H7 (cell line): ENCODE measurements at regions not wholly inside any gene's neighbourhood (a gene's known extent, or its start where the extent isn't known, plus 50 kb on each side); places are given as distances from the start of the nearest gene placed in this dataset.

Source experiments
- DNase-seq: peaks from one replicate; pipeline ENCODE4 v3.0.0; 2012
- H3K27me3 ChIP-seq: 2 replicates; pipeline ENCODE4 v1.6.0; 2011; ENCODE audit warnings: mild to moderate bottlenecking, low read length; ENCODE audit not compliant: control insufficient read depth, insufficient read depth
- H3K36me3 ChIP-seq: replicated peaks from 2 replicates; pipeline ENCODE4 v1.5.1; 2011; ENCODE audit warnings: low read length; ENCODE audit not compliant: control insufficient read depth, insufficient read depth
- H3K4me3 ChIP-seq: 2 replicates; pipeline ENCODE4 v1.5.1; 2011; ENCODE audit warnings: low read depth, mild to moderate bottlenecking, control low read depth, low read length, moderate library complexity; ENCODE audit not compliant: insufficient read depth

DNA sequence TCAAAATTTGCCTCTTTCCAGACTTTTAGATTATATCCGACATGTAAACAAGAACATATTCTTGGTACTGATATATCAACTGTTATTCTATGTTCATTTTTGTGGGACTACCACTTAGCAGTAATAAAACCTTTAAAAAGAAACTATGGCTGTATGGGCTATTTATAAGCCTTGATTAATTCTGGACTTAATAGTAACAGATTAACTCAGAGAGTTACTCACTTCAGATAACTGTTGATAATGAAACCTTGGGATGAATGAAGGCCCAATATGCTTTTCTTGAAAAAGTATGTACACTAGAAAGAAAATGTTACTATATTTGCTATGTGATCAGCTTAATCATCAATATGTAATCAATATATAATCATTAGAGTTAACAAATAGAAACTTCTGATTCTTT lies 595.9 kb upstream of the BOD1L1 start:
- Histone ChIP-seq H3K27me3 (peaks cover 5% of the 10 kb centered on the region), H3K4me3 (no peak overlapping the region), H3K36me3 (no peaks in the 10 kb centered on the region)
- no peak for DNase-seq

DNA sequence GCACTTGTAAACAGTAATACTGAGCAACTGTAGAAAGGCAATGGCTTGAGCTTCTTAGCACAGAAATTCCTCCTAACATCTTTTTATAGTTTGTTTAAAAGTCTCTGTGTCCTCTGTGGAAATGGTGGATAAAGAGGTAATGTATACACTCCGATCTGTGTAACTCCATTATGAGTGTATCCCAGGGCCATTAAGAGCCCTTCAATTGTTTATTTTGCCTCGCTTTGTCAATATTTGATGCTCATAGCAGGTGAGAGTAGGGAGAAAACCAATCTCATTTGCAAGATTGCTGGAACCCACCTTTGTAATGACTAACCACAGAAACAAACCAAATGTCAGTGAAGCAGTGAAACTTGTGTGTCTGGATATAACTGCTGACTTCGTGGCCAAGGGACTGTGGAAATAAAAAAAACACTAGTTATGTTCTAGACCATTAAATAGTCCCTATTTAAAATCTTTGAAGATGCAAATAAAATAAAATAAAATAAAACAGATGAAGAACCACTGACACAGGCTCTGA lies 598.2 kb upstream of the BOD1L1 start:
- Histone ChIP-seq H3K4me3 (no peak overlapping the region), H3K36me3 (no peaks in the 10 kb centered on the region), H3K27me3 (peaks cover 6% of the 10 kb centered on the region)
- no peak for DNase-seq

DNA sequence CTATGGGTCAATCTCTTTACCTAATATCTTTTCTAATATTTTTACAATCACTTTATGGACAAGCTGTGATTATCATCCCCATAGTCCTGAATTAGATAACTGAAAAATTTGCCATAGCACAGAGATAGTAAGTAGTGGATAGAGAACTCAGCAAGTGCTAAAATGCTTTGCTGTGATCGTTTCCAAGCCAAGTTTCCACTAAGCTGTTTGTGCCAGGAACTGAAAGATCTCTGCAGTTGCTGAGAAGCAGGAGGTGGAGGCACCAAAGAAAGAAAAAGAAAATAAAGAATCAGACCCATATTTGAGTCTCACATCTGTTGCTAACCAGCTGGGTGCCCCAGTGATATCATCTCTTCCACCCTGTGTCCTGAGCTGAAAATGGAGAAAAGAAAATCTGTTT lies 605.6 kb upstream of the BOD1L1 start:
- Histone ChIP-seq H3K36me3 (no peaks in the 10 kb centered on the region), H3K27me3 (peaks cover 4% of the 10 kb centered on the region), H3K4me3 (no peak overlapping the region)
- no peak for DNase-seq

DNA sequence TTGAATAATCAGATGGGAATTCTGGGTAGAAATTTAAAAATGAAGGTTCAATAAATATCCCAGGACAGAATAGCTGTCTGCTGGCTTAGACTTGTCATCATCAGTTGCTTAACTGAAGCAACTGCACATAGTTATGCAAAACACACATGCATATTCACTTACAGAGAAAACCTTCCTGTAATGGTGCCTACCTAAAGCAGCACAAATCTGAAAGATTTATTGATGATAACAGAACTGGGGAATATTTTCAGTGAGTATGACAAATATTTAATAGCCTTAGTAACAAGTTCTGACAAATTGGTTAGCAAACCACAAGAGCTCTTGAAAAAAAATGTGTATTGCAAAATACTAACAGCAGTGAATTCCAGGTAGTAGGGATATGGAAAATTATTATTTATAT lies 606.8 kb upstream of the BOD1L1 start:
- Histone ChIP-seq H3K27me3 (no peaks in the 10 kb centered on the region), H3K36me3 (no peaks in the 10 kb centered on the region), H3K4me3 (no peak overlapping the region)
- DNase-seq = no peak

DNA sequence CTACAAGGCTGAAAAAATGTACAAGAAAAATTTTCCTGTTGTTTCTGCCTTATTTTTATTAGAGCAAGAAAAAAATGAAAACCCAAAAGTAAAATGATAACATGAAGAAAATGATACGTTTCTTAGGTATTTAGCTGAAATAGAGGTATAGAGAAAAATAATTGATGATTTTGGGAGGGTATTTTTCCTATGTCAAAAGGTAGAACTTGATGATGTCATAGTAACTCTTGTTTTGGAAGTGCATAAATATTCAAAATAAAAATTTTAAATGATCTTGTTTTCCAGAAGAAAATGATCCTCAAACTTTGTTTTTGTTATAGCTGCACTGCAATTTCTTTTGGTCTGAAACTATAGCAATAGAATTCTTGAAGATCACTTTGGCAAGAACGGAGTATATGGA lies 608.8 kb upstream of the BOD1L1 start:
- H3K4me3 ChIP-seq = no peak overlapping the region
- no peak for DNase-seq
- no peaks in the 10 kb centered on the region for H3K36me3 ChIP-seq
- no peaks in the 10 kb centered on the region for H3K27me3 ChIP-seq

DNA sequence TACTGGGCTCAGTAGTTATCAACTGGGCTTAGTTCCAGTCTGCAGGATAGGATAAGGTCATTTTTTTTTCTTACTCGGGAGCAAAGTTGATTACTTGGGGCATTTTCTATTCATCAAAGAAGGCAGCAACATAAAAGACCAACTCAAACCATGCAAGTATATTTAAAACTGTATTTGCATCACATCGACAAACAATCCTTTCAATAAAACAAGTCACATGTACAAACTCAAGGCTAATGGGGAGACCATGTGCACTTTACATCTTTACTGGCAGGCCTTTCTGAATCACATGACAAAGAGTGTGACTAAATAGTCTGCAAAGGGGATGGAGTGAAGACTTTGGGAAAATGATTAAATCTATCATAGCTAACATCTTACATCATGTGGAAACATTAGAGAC lies 610.4 kb upstream of the BOD1L1 start:
- no peaks in the 10 kb centered on the region for H3K36me3 ChIP-seq
- no peak for DNase-seq
- H3K27me3 ChIP-seq = no peaks in the 10 kb centered on the region
- no peak overlapping the region for H3K4me3 ChIP-seq

DNA sequence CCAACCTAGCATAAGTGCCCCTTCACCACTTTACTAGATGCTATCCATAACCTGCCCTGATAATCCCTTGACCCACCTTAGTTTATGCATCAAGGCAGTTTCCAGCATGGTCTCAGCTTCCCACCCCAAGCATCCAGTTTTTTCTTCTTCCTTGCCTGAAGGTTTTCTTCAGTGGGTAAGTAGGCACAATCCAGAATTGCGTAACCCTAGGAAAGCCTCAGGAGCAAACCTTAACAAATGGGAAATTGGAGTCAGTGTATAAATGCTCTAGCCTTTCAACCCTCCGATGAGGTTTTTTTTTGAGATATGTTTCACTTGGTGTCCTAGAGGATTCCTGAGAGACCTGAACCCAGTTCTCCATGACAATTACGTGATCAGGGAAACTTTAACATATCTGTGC lies 614.0 kb upstream of the BOD1L1 start:
- no peak for DNase-seq

DNA sequence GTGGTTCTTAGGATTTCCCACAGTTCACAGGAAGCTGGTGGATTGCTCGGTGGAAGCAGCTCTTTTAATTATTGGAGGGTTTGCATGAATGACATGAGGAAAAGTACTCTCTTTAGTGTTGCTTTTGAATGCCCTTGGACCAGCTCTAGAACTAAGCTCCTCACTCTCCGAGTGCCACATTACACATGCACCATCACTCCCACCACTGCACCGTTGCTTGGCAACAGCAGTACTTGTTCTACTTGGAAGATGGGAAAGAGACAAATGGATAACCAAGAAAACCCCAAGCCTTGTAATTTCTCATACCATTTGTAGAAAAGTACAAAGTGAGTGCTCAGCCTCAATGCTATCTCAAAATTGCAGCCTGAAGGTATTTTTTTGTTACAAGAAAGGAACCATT lies 620.2 kb upstream of the BOD1L1 start:
- Histone ChIP-seq H3K4me3 (no peak overlapping the region), H3K27me3 (no peaks in the 10 kb centered on the region), H3K36me3 (no peaks in the 10 kb centered on the region)
- DNase-seq = no peak

More for the DNA sequence above, 614.0 kb upstream of the BOD1L1 start:
- no peaks in the 10 kb centered on the region for H3K36me3 ChIP-seq
- H3K4me3 ChIP-seq = no peak overlapping the region
- H3K27me3 ChIP-seq = no peaks in the 10 kb centered on the region

DNA sequence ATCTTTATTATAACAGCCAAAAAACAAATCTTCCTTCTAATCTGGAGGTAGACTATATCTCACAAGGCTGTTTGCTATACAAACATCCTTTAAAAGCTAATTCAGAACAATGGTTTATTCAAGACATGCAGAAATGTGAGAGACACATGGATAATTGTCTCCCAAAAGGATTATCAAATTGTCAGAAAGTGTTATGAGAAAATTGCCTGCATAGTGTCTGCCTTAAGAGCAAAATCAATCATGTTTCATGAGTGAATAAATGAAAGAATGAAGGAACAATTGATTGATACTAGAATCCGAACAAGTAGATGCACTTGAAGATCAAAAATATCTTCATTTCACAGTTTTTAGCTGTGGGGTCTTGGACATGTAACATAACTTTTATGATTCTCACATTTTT lies 621.7 kb upstream of the BOD1L1 start:
- Histone ChIP-seq H3K4me3 (no peak overlapping the region), H3K27me3 (no peaks in the 10 kb centered on the region), H3K36me3 (no peaks in the 10 kb centered on the region)
- no peak for DNase-seq

DNA sequence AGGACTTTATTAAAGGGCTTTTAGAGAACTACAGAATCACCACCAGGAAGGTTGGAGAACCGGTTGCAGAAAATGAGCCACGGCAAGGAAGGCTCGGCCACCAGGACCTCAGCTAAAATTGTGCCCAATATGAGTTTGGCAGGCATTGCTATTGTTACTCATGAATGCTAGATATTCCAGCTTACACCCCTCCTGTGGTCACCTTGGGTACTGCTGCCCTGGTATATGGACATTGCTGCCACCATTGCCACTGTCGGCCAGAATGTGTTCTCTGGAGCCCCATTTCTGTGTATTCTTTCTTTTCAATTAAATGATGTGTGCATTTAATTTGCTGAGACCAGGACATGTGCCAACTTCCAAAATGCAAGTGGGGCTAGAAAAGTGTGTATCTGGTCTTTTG lies 626.7 kb upstream of the BOD1L1 start:
- no peaks in the 10 kb centered on the region for H3K36me3 ChIP-seq
- no peak overlapping the region for H3K4me3 ChIP-seq
- peak; percentile 20 for DNase-seq
- H3K27me3 ChIP-seq = no peaks in the 10 kb centered on the region

DNA sequence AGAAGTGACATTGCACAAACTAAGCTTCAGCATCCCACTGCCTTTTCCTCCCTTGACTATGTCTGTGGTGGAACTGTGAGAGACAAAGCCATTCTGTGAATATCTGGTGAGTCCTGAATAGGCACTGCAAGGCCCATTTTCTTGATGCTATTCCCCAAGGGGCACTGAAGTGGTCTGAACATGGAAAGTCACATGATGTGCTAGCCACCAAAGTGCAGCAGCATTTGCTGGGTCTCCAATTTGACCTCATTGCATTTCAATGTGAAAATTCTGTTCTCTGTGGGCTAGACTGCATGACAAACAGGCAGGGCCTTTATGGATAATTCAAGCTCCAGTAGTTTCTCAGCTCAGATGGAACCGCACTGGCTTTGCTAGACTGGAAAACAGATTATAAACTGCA lies 627.4 kb upstream of the BOD1L1 start:
- Histone ChIP-seq H3K27me3 (no peaks in the 10 kb centered on the region), H3K4me3 (no peak overlapping the region), H3K36me3 (no peaks in the 10 kb centered on the region)
- DNase-seq = no peak

DNA sequence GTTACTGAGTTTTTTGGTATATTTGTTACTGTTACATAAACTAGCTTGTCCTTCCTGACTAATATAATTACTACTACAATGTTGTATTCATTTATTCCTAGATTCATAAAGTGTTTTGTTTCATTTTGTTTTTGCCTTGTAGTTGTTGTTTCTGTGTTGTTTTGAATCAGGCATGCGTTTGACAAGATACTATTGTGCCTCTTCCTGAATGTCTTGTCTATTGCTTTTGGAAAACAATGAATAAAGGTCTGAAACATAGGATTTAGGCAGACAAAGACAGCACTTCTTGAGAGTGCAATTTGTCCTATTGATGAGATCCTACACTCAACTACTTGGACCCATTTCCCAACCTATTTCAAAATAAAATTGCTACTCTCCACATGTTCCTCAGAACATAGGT lies 630.4 kb upstream of the BOD1L1 start:
- Histone ChIP-seq H3K4me3 (no peak overlapping the region), H3K36me3 (no peaks in the 10 kb centered on the region), H3K27me3 (no peaks in the 10 kb centered on the region)
- no peak for DNase-seq

DNA sequence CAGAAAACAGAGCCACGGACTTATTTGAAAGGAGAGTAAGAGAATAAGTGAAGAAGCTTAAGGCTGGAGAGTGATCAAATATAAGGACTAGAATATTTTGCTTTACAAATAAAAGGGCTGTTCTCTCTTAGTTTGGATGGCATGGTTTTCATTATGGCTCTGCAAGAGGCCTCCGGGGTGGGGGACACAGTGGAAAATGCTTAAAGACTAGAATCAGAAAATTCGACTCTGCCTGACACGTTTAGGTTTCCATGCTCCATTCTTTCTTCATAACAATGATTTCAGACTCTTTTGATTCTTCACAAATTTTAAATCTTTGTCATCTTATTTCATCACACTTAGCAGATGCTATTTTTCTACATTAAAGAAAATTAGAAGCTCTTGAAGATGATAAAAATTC lies 632.4 kb upstream of the BOD1L1 start:
- no peaks in the 10 kb centered on the region for H3K36me3 ChIP-seq
- DNase-seq = no peak

DNA sequence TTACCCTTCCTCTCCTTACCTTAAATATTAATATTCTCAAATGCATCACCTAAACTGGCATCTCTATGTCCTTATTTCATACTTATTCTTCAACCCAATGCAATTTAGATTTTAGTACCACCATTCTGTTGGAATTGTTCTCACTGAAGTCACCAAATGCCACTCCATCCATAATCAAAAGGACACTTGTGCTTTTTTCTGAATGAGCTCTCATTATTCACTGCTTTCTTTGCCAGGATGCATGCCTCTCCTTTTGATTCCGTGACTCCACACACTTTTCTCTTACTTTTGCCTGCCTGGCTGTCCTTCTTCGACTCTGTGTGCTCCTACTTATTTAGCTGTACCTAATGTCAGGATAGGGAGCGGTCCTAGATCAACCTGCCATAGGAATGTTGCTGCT lies 633.1 kb upstream of the BOD1L1 start:
- no peak overlapping the region for H3K4me3 ChIP-seq
- no peaks in the 10 kb centered on the region for H3K36me3 ChIP-seq
- H3K27me3 ChIP-seq = no peaks in the 10 kb centered on the region
- DNase-seq = no peak

More for the DNA sequence above, 632.4 kb upstream of the BOD1L1 start:
- no peak overlapping the region for H3K4me3 ChIP-seq
- no peaks in the 10 kb centered on the region for H3K27me3 ChIP-seq

DNA sequence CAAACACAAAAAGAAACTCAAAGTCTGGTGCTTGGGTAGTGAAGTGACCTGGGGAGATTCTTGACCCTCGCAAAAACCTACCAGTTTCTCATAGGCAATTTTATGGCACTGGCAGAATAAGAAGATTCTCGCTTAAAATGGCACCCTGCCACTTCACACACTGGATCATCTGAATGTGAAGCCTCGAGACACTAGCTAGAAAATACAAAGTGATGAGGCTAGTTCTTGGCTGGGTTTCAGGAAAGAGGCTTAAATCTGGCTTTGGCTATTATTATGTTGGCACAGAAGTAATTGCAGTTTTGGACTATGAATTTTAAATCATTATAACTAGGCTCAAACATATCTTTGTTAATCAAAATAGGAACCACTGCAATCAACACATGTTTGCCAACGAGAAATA lies 634.7 kb upstream of the BOD1L1 start:
- H3K27me3 ChIP-seq = no peaks in the 10 kb centered on the region

DNA sequence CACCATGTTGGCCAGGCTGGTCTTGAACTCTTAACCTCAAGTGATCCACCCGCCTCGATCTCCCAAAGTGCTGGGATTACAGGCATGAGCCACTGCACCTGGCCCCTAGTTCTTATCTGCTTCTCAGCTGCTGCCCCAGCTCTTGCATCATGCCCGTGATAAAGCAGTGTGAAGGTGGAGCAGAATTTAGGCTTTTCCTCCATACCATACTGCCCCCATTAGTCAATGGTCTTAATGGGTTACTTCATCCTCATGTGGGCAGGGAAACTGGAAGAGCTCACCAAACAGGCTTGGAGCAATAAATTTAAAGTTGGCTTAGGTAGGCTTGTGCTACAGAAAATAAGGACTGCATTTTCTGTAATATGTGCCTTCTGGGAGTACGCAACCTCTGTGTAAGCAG lies 636.9 kb upstream of the BOD1L1 start:
- no peaks in the 10 kb centered on the region for H3K27me3 ChIP-seq
- DNase-seq = peak; percentile 0
- no peak overlapping the region for H3K4me3 ChIP-seq
- no peaks in the 10 kb centered on the region for H3K36me3 ChIP-seq

More for the DNA sequence above, 634.7 kb upstream of the BOD1L1 start:
- H3K36me3 ChIP-seq = no peaks in the 10 kb centered on the region
- no peak overlapping the region for H3K4me3 ChIP-seq
- no peak for DNase-seq
